ENCODE measurements at regions not wholly inside any gene's neighbourhood (a gene's known extent, or its start where the extent isn't known, plus 50 kb on each side); places are given as distances from the start of the nearest gene placed in this dataset.

GRCh38 chr6:43861212-43861894 is 91.3 kb downstream of the VEGFA start:
- DNase-seq = no peak

- peak; percentile 24 for DNase-seq
These were observed 90.3 kb downstream of the VEGFA start for GRCh38 chr6:43860285-43860684.

GRCh38 chr6:43859213-43859612 is 89.2 kb downstream of the VEGFA start:
- no peak for DNase-seq

GRCh38 chr6:43858161-43859153 is 88.4 kb downstream of the VEGFA start:
- DNase-seq = no peak

- no peak for DNase-seq
These were observed 86.2 kb downstream of the VEGFA start for GRCh38 chr6:43856005-43856765.

GRCh38 chr6:43855247-43855646 is 85.2 kb downstream of the VEGFA start:
- no peak for DNase-seq

GRCh38 chr6:43853066-43853650 is 83.1 kb downstream of the VEGFA start:
- no peak for DNase-seq

GRCh38 chr6:43852350-43852864 is 82.4 kb downstream of the VEGFA start:
- DNase-seq = no peak

- DNase-seq = no peak
These were observed 81.3 kb downstream of the VEGFA start for GRCh38 chr6:43851204-43851865.

GRCh38 chr6:43850314-43851203 is 80.5 kb downstream of the VEGFA start:
- no peak for DNase-seq

GRCh38 chr6:43849844-43850243 is 79.8 kb downstream of the VEGFA start:
- no peak for DNase-seq

GRCh38 chr6:43848671-43849391 is 78.8 kb downstream of the VEGFA start:
- DNase-seq = no peak

- DNase-seq = no peak
These were observed 78.0 kb downstream of the VEGFA start for GRCh38 chr6:43847741-43848630.

GRCh38 chr6:43846556-43846955 is 76.5 kb downstream of the VEGFA start:
- DNase-seq = no peak

- DNase-seq = no peak
These were observed 75.6 kb downstream of the VEGFA start for GRCh38 chr6:43845646-43846045.

- no peak for DNase-seq
These were observed 73.7 kb downstream of the VEGFA start for GRCh38 chr6:43843669-43844171.

- DNase-seq = no peak
These were observed 73.2 kb downstream of the VEGFA start for GRCh38 chr6:43843097-43843645.

- no peak for DNase-seq
These were observed 72.3 kb downstream of the VEGFA start for GRCh38 chr6:43842231-43842794.
